GM18507 (cell line): ENCODE measurements at regions not wholly inside any gene's neighbourhood (a gene's known extent, or its start where the extent isn't known, plus 50 kb on each side); places are given as distances from the start of the nearest gene placed in this dataset.
"Not testable (repeated sequence)": the region's sequence is repeated elsewhere in the genome, so short reads cannot be mapped to it uniquely, and the experiment has no call there.

ENCODE experiments used
- DNase-seq: peaks from one replicate; pipeline ENCODE4 v3.0.0; 2011; ENCODE audit warnings: low read depth; ENCODE audit not compliant: insufficient read length; ENCODE audit errors: extremely low spot score
- FAIRE-seq: peaks from 2 replicates; lab custom pipeline; 2011; peaks lifted over from hg19 to GRCh38; lab: Jason Lieb, UNC

DNA sequence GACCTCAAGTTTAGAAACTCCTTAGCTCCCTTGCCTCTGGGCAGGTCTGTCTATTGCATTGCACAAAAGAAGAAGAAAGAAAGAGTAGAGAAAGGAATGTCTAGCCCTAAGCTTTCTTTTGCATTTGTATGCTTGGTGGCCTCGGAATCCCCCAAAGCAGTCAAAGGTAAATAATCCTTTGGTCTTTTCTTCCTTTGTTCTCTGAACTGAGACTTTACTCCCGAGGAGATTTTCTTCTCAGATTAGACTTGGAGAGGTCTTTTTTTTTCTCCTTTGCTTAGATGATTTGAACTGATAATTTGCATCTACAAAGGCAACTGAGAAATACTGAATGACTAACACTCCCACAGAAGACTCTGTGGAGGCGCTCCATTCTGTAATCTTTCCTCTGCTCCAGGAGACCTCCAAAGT is 93.2 kb downstream of the AKR1D1 start:
- FAIRE-seq (no peak), DNase-seq (no peak)

GRCh38 chr7:138170298-138170697 is 94.0 kb downstream of the AKR1D1 start:
- FAIRE-seq = no peak
- DNase-seq = no peak

- FAIRE-seq (peak; percentile 84), DNase-seq (no peak)
These were observed 94.9 kb downstream of the AKR1D1 start for GRCh38 chr7:138170959-138171703.

GRCh38 chr7:138173548-138173947 is 97.3 kb downstream of the AKR1D1 start:
- no peak for DNase-seq
- no peak for FAIRE-seq

DNA sequence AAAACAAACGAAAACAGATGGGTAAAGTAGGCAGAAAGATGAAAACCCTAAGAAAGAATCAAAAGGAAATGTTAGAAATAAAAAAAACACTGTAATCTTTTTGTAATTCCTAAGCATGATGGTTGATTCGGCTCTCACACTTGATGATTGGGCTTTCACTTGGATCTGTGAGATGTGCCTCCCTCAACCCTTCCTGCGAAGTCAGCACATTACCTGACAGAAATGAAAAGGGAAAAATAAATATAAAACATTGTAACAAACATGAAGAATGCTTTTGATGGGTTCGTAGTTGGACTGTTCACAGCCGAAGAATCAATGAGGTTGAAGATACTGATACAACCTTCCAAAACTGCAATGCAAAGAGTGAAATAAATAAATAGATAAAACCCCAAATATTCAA is 99.8 kb downstream of the AKR1D1 start:
- FAIRE-seq (no peak), DNase-seq (no peak)

- no peak for FAIRE-seq
- no peak for DNase-seq
These were observed 107.9 kb downstream of the AKR1D1 start for GRCh38 chr7:138184191-138184590.

- FAIRE-seq (no peak), DNase-seq (no peak)
These were observed 109.1 kb downstream of the AKR1D1 start for GRCh38 chr7:138185132-138185908.

DNA sequence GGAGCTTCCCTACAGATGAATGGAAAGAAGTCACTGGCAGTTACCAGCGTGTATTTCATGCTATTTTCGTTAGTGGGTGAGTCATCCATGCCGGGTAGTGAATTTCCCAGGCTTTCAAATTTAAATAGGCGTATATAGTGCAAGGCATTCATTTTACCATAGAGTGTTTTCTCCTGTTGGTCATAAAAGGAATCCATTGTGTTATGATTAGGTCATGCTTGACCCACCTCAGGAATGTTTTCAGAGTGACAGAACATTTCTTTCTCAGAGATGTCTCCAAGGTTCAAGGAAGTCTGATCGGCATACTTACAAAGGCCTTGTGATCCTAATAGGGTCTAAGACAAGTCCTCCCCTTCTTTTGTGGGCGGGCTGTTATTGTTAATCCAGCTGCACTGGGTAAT is 110.7 kb downstream of the AKR1D1 start:
- DNase-seq = no peak
- no peak for FAIRE-seq

DNA sequence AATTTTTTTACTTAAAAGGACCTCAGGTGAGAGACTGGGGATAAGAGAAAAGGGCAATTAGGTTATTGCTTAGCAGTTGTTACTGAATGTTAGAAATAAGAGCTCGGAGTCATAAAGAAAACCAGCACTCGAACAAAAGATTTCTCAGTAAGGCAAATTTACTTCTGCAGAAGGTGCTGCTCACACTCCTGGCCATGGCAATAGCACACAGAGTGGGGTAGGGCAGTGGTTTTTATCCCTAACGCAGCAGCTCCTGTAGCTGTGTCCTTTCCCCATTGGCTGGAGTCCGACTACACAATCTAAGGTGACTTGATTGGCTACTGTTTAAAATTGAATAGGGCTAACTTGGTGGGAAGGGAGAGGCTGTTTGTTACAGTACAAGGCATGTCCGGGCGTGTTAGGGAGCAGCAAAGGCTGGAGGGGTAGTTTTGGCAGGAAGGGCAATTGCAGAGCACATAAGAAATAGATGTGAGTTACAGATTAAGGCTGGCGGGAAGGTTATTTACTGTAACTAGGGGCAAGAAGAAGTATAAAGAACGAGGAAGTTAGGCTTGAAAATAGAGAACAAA is 112.1 kb downstream of the AKR1D1 start:
- DNase-seq = no peak
- FAIRE-seq = no peak

- FAIRE-seq = no peak
These were observed 118.3 kb downstream of the AKR1D1 start for GRCh38 chr7:138194567-138194966.

GRCh38 chr7:138195151-138195571 is 118.9 kb downstream of the AKR1D1 start:
- FAIRE-seq (no peak), DNase-seq (no peak)

More at GRCh38 chr7:138194567-138194966, 118.3 kb downstream of the AKR1D1 start:
- no peak for DNase-seq

DNA sequence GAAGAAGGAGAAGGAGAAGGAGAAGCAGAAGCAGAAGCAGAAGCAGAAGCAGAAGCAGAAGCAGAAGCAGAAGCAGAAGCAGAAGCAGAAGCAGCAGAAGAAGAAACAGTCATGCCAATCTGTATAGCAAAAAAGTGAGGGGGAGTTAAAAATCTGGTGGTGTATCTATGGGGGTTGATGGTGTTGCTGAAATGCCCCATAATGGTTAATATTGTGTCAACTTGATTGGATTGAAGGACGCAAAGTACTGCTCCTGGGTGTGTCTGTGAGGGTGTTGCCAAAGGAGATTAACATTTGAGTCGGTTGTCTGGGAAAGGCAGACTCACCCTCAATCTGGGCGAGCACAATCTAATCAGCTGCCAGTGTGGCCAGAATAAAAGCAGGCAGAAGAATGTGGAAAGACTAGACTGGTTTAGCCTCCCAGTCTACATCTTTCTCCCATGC is 120.3 kb downstream of the AKR1D1 start:
- not testable (repeated sequence) for FAIRE-seq, DNase-seq

GRCh38 chr7:138196971-138197896 is 121.0 kb downstream of the AKR1D1 start:
- DNase-seq (no peak), FAIRE-seq (no peak)

- no peak for DNase-seq
- FAIRE-seq = no peak
These were observed 128.2 kb downstream of the AKR1D1 start for GRCh38 chr7:138204285-138204981.

DNA sequence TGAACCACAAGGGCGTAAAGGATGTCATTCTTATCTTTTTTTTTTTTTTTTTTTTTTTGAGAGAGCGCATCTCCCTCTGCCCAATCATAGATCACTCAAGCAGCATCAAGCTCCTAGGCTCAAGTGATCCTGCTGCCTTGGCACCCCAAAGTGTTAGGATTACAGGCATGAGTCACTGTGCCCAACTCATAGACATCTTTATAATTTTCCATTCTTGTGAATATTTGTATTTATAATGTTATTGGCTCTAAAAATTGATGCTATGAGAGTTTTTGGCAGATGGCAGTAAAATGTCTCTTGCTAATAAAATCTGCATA is 128.7 kb downstream of the AKR1D1 start:
- FAIRE-seq = no peak
- DNase-seq = no peak

- FAIRE-seq (no peak), DNase-seq (no peak)
These were observed 129.4 kb downstream of the AKR1D1 start for GRCh38 chr7:138205614-138206150.

- no peak for DNase-seq
- no peak for FAIRE-seq
These were observed 131.3 kb downstream of the AKR1D1 start for GRCh38 chr7:138207555-138207971.

- FAIRE-seq (no peak), DNase-seq (no peak)
These were observed 131.9 kb downstream of the AKR1D1 start for GRCh38 chr7:138208142-138208570.

GRCh38 chr7:138208864-138209263 is 132.6 kb downstream of the AKR1D1 start:
- FAIRE-seq = no peak
- DNase-seq = no peak
